NCI-H2171 treated with DMSO at 0.1 percent for 48 hours (cell line): ENCODE measurements at regions not wholly inside any gene's neighbourhood (a gene's known extent, or its start where the extent isn't known, plus 50 kb on each side); places are given as distances from the start of the nearest gene placed in this dataset.
A peak's percentile ranks its signal among the peaks of the same experiment; 100 is the strongest.

Experiments used
- DNase-seq: peaks from one replicate; lab custom pipeline; 2025; lab: John Stamatoyannopoulos, UW

DNA sequence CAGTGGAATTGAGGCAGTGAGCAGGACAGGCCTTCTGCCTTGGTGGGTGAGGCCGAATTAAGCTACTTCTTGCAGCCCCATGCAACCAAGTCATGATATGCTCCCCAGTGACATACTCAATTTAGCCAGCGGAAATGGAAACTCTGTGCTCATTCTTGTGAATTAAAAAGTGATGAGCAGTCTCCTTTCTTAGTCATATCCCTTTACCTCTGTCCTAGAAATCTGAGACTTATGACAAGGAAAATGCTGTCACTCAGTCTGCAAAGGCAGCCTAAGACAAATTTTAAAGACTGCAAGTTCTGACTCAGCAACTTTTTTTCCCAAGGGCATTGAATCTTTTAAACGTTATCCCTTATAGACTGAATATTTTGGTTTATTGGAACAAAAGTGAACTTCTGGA, 218.2 kb downstream of the SH3BP4 start:
- no peak for DNase-seq

DNA sequence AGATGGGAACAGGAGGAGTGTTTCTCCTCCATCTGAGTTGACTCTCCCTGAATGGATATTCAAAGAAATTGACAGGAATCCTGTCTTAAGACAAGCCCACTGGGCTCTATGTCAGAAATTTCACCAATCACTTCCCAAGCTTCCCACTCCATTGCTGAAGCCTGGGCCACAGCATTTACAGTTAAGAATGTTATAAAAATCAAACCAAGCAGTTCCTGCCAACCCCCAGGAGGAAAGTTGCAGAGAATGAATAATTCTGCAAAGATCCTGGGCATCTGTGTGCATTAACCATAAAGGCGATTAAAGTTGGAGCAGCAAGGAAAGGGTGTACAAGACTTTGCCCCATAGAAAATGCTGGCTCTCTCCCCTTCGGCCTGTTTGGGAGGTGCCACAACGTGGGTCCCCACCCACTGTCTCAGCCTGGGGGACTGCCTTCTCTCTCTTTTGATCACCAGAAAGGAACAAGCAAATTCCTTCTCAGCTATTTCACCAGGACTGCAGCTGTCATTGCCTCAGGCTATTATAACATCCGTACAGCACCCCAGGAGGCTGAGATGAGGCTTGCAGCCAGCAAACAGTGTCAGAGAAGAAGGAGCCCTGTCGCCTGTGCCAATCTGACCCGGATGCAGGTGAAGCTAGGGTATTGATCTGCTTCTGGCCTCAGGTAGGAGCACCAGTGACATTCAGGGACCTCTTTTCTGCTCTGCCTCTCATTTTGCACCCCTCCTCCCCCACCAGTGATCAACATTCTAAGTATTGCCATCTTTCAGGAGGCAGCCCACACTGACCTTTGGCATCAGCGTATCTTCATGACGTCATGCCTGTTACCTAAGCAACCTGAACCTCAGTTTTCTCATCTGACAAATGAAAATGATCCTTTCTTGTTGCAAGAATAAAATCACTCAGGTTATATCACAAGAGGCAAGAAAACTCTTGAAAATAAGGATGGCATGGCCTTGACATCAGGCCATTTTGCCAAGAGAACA, 219.0 kb downstream of the SH3BP4 start:
- DNase-seq: peak; percentile 38

DNA sequence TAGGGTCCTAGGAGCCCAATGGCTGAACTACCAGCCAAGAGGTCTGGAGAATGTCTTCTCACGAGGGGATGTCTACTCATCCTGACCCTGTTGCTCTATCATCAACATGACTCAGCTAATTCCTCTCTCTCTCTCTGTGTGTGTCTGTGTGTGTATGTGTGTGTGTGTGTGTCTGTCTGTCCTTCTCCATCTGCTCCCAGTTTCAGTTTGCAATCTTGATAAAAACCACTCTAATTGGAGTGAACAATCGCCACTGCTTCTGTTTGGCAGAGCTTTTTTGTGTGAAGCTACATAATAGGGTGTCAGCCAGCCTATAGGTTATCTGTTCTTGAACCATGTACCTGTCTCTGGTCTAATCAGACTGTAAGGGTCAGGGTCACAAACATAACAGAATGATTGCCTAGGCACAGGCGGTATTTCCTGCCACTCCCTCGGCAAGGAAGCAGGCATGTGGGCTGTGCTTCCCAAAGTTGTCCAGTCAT, 219.8 kb downstream of the SH3BP4 start:
- DNase-seq: no peak

DNA sequence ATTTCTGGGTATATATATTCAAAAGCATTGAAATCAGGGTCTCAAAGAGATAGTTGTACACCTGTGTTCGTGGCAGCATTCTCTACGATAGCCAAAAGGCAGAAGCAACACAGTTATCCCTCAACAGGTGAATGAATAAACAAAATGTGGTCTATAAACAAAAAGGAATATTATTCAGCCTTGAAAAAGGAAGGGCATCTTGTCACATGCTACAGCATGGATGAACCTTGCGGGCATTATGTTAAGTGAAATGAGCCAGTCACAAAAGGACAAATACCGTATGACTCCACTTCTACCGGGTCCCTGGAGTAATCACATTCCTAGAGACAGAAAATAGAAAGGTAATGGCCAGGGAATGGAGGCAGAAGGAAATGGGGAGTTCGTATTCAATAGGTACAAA, 228.8 kb downstream of the SH3BP4 start:
- no peak for DNase-seq

DNA sequence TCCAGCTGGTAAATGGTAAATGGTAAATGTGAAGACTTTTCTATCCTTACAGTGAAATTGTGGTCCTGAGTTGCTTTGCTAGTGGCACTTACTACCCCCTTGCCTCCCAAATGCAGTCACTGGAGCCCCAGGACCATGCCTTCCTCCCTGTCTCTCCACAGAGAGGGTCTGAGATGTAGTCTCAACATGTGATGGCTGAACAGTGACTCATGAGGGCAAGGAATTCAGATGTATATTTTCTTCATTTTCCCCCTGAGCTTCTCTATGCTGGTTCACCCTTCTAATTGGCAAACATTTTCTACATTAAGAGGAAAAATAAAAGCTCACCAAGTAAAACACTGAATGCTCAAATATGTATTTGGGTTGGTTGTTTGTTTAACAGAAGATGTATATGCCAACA, 232.0 kb downstream of the SH3BP4 start:
- no peak for DNase-seq

DNA sequence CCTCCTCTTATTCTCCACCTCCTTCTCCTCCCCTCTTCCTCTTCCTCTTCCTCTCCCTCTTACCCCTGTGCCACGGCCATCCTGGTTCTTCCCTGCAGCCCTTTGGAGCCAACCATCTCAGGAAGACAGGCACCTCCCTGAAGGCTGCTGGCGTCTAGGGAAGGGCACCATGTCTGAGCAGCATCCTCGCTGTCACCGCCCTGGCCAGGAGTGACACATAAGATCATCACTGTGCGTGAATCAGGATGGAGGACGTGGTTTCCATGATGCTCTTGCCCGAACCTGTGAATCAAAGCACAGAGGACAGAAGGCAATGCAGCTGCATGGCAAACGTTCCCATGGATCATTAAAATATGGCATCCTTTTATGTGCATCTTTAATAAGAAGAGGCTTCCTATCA, 236.0 kb downstream of the SH3BP4 start:
- no peak for DNase-seq

DNA sequence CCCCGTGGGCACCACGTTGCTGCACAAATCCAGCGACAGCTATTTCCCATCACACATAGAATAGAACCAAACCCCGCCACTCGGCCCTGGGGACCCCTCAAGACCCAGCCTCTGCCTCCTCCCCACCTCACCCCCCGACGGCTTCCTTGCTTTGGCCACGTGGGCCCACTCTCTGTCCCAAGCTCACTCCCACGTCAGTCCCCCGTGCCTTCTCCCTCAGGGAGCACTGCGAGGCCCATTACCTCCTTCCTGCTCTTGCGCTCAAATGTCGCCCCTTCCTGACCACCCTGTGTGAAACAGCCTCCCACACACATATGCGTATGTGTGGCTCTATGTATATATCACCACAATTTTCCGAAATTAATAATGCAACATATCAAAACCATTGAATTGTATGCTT, 239.7 kb downstream of the SH3BP4 start:
- DNase-seq: no peak

DNA sequence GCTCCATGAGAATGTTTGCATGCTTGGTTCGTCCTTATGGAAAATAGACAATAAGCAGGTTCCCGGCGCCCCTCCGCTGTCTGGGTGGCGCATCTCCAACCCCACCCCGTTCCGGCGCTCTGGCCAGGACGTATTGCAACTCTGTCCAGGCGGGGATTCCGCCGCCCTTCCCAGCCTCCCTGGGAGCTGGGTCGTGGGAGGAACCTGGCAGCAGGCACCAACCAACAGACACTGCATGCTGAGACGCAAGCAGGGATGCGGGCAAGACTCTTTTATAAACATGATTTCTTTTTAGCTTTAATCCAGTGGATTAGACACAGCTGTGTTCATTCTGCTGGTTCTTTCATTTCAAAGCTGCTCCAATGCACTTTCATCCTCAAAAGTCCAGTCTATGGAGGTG, 240.2 kb downstream of the SH3BP4 start:
- no peak for DNase-seq

DNA sequence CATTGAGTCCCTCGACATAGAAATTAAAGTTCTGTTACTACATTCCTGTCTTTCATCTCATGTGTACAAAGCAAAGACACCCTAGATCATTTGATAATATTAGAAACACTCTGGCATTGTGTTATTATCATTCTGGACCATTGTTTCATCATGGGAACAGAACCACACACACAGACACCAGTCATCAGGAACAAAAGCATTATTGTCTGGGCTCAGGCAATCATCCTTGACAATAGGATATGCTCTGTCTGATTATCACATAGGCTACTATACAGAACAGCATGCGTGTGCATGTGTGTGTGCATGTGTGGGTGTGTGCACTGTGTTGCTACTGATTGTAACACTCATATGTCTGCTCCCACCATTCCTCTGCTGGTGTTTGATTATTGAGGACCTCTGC, 242.5 kb downstream of the SH3BP4 start:
- DNase-seq: no peak

DNA sequence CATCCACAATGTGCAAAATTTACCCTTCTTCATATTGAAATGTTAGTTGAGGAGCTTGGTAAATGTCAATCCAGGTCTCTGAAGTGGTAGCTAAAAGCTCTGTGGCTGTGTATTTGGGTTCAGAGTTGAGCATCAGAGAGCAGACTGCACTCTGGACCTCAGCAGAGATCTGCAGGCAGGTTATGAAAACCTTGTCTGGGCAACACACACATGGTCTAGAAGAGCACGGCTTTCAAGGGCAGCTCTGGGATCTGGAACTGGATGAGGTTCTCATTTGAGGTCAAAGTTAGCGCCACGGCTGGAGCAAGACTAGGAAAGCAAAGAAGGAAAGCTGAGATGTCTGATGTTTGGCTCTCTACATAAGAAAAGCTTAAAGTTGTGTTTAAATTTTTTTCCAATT, 243.0 kb downstream of the SH3BP4 start:
- DNase-seq: no peak

DNA sequence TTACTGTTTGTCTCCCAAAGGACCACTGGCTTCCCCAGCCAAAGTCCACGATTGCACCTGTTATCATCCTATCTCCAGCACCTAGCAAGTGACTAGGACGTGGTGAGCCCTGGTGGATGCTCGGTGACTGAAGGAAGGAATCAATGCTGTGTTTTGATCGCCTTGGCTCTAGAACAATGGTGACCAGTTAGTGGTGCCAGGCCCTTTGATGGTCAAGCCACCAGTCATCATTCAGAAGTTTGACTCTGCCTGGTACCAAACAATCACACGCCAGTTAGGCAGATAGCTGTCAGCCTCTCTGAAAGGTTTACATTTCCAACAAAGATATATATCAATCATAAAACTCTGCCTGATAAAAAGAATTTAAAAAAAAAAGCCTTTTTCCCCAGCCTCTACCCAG, 244.1 kb downstream of the SH3BP4 start:
- DNase-seq: no peak

DNA sequence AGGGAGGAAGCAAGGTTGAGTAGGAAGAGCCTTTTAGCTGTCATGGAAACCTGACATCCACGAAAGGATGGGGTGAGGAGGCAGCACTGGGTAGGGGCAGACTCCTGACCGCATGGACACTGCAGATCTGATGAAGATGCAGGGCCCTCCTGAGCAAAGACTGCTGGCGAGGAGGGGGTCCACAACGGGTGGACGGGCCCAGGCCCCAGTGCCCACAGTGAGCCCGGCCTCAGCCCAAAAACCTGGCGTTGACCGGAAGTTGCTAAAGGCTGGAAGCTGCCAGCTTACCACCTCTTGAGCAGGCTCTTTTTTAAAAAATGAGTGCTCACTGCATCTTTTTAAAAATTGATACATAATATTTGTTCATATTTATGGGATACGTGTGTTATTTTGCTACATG, 247.3 kb downstream of the SH3BP4 start:
- DNase-seq: no peak

DNA sequence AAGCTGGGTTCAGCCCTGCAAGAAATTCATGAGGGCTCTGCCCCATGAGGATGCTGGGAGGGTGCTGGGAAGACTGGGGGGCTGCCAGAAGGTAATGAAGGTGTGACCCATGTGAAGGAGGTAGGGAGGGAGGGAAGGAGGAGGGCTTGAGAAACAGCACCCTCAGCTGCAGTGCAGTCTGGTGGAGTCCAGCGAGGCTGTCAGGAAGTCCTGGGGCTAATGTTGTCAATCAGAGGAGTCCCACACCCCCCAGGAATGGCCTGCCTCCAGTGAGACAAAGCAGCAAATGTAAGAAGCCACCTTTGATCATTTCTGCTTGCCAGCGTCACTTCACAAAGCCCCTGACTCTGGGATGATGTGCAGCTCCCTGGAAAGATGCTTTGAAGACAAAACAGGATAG, 248.4 kb downstream of the SH3BP4 start:
- no peak for DNase-seq

DNA sequence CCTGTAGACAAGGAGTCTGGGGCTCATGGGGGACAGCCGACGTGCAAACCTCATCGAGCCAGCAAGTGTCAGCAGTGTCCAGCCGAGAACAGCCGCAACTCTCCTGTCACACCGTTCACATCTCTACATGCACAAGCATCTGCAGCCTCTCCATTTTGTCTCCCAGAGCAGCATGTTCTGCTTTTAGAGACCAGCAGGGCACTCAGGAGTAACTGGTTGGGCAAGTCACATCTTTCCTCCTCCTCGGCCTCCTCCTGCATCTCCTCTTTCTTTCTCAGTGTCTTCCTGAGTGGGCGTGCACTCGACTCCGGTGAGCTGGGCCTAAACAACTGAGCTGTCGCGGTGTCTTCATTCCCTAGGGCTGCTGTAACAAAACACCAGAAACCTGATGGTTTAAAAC, 249.9 kb downstream of the SH3BP4 start:
- DNase-seq: peak; percentile 48

DNA sequence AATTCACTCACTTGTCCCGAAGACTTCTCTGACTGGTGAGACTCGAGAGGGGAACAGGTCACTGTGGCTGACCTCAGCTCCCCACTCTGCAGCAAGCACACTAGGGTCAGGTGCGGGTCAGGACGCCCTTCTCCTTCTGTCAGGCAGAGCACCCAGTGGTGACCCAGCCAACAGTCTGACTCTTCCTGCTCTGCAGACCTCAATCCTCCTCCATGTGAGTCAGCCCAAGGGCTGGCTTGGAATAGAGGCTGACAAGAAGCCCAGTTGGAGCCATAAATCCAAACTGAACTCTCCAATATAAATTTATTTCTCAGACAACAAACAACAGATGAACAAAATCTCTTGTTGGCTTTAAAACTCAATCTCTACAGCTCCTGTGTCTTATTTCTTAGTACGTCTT, 253.1 kb downstream of the SH3BP4 start:
- no peak for DNase-seq

DNA sequence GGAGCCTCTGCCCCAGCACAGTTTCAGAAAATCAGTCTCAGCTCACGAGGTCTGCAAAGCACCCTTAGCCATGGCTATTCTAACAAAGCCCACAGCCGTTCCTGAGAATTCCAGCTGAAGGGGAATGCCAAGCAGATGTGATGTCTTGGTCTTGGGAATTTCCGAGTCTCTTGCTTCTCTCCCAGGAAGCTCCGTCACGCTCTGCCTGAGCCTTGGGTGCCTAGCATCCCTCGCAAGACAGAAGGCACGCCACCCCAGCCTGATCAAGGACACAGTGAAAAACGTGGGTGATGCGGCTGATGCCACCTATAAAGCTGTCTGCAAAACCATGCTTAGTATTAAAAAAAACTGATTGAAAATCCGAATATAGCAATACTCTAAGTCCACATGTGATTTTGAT, 254.6 kb downstream of the SH3BP4 start:
- DNase-seq: no peak

DNA sequence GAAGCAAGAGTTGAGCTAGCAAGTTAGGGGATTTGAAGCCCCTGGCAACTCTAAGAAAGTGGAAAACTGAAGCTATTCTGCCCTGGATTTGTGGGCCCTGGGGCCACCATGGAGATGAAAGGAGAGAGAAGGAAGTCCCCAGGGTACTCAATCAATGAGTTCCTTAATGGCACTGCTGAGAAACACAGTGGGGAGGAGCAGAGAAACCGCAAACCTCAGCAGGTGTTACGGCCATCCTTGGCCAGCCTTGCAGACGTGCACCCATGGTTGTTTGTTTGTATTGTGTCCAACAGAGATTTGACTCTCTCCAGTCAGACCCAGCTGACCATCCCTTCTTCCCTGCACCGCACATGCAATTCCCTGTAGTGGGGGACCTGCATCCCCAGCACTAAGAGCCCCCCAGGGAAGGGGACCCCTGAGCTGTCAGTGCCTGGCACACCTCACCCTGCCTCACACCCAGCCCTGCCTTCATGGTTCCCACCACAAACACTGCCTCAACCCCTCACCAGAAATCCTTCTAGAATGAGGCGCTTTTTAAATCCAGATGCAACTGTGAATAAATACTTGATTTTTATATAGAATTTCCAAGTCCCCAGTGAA, 255.3 kb downstream of the SH3BP4 start:
- DNase-seq: no peak

DNA sequence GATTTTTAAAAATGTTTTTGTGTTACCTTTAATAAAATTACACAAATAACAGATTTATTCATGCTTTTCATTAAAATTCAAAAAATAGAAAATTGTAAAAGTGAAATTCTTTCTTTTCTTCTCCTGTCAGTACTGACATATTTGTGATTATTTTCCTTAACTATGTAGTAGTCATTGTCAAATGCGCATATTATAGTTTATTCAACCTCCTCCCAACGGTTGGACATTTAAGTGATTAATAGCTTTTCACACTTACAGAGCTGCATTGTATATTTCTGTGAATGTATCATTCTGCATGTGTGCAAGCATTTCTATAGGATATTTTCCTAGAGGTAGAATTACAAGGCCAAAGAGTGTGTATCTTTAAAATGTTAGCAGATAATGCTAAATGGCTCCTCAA, 259.2 kb downstream of the SH3BP4 start:
- no peak for DNase-seq

DNA sequence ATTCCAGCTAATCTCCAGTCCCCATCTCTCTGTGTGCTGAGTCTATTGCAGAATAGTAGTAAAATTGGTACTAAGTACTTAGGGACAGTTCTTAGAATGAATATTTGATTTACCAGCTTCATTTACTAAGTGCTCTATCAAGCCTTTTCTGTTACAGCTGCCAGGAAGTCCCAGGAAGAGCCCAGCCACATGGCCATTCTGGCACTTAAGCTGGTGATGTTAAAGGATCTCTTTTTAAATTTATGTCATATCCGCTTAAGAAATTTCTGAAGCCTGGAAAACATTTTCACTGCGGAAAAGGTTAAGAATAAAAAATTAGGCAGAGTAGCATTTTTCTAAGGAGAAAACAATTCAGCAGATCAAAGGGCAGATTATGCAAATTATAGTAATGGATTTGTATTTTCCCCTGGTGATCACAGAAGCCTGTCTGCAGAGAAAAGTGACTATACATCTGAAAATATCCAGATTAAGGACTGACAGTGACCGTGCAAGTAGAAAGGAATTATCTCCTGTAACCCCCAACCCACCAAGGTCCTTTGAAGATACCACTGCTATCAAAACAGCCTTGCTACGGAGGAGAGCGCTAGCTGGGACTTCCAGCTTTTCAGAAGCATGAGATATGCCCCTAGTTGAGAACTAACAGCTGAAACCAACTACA, 260.8 kb downstream of the SH3BP4 start:
- DNase-seq: no peak

DNA sequence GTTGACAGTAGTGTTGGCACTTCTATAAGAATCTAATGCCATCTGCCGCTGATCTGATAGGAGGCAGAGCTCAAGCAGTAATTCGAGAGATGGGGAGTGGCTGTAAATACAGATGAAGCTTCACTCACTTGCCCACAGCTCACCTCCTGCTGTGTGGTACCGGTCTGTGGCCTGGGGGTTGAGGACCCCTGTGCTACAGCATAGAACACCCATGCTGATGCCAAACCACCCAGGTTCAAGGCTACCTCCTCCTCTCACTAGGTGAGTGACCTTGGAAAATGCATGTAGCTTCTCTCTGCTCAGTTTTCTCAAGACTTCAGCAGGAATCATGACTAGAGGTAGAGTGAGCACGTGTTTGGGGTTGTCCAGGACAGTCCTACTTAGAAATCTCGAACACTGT, 263.4 kb downstream of the SH3BP4 start:
- peak; percentile 56 for DNase-seq

DNA sequence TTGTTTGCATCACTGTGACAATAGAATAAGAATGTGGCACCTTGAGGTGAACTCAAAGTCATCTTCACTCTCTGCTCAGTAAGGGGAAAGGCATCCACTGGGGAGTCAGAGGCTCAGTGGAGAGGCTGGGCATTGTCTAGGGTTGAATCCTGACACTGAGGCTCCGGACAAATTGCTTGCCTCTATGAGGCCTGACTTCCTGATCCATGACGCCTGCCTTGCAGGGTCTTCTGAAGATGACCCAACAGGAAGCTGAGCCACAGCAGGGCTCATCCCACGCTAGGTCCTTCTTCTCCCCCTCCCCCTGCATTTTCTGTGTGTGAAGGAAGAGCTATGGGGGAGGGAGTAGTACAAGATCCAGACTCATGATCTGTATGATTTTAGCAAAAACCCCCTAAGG, 265.1 kb downstream of the SH3BP4 start:
- DNase-seq: no peak

DNA sequence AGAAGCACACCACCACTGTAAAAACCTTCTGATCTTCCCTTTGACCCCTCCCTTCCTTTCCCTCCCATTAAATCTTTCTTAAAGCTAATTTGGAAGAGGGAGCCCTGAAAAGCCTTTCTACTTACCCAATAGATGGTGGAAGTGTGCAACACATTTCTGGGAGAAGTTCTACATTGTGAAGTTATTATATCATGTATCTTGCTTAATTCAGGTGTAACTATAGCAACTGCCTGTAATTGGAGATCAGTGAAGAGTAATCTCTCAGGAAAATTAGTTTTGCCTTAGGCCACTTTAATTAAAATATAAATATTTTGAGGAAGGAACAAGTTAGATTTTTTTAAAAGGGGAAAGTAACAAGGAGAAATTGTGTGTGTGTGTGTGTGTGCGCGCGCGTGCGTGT, 266.0 kb downstream of the SH3BP4 start:
- DNase-seq: no peak

DNA sequence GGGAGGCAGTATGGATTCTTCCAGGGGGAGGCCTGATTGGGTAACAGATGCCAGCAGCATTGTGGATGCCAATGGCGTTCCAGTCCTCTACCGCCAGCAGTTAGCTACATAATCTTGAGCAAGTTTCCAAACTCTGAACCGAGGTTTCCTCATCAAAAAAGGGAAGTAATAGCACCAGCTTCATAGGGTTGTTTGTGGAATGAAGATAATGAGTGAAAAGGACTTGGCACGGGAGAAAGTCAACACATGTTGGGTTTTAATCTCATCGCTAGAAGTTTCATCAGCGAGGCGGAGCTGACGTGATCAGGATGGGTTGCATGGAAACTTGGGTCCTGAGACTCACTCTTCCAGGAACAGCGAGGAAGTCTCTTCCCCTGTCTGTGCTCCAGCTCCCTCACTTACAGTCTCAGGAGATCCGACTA, 266.7 kb downstream of the SH3BP4 start:
- no peak for DNase-seq
